Upper lobe of left lung (tissue), 6 donors: ENCODE measurements at regions not wholly inside any gene's neighbourhood (a gene's known extent, or its start where the extent isn't known, plus 50 kb on each side); places are given as distances from the start of the nearest gene placed in this dataset.

Experiments
- ATAC-seq, 2 donors: fragments of 200-7000 bp; cut with Tn5 transposase; one replicate each; pipeline ENCODE4 v1.9.1; 2022; ENCODE audit warnings: mild to moderate bottlenecking in 2 of 2, moderate library complexity in 2 of 2; ENCODE audit not compliant: low FRiP score in 2 of 2
- DNase-seq, 2 donors: peaks; one replicate each; pipeline ENCODE4 v3.0.0-alpha.2; 2019 to 2020
- H3K27ac ChIP-seq, 4 donors: fragments of 200-600 bp; sonication (generic); one replicate each; pipeline ENCODE4 v1.5.1; 2016 to 2019
- H3K27me3 ChIP-seq, 4 donors: fragments of 200-600 bp; sonication (generic); one replicate each; pipeline ENCODE4 v1.5.1; 2017 to 2019
- H3K36me3 ChIP-seq, 4 donors: fragments of 200-600 bp; sonication (generic); one replicate each; pipeline ENCODE4 v1.5.1; 2016 to 2019
- H3K4me1 ChIP-seq, 4 donors: fragments of 200-600 bp; sonication (generic); one replicate each; pipeline ENCODE4 v1.5.1; 2018 to 2019
- H3K4me3 ChIP-seq, 4 donors: fragments of 200-600 bp; sonication (generic); one replicate each; pipeline ENCODE4 v1.5.1; 2017 to 2019; ENCODE audit warnings: mild to moderate bottlenecking in 2 of 4, moderate library complexity in 1 of 4
- H3K9me3 ChIP-seq, 4 donors: fragments of 200-600 bp; sonication (generic); one replicate each; pipeline ENCODE4 v1.5.1; 2018 to 2019
- CTCF ChIP-seq, 6 experiments: fragments of 450-650 bp in 4 of 6; fragments of 200-600 bp in 2 of 6; sonication (generic) in 2 of 6; IDR thresholded peaks; one replicate each; pipeline ENCODE4 v1.5.1; 2016 to 2019; ENCODE audit warnings: antibody characterized with exemption in 6 of 6
- EP300 ChIP-seq, 4 donors: sonication (generic); formaldehyde crosslinking; IDR thresholded peaks; one replicate each; pipeline ENCODE4 v1.5.1; 2017; ENCODE audit warnings: antibody characterized with exemption in 4 of 4, control low read depth in 2 of 4
- POLR2A ChIP-seq, 4 donors: fragments of 450-650 bp; IDR thresholded peaks; one replicate each; pipeline ENCODE4 v1.5.1; 2016 to 2017; ENCODE audit warnings: antibody characterized with exemption in 4 of 4, mild to moderate bottlenecking in 2 of 4
- POLR2AphosphoS5 ChIP-seq, 2 donors: sonication (generic); formaldehyde crosslinking; IDR thresholded peaks; one replicate each; pipeline ENCODE4 v1.5.1; 2017; ENCODE audit warnings: antibody characterized with exemption in 2 of 2
- WGBS, 2 donors: methylation state at CpG; one replicate each; pipeline ENCODE4 v1.1.5; 2017 to 2018; 5-methylcytosine and 5-hydroxymethylcytosine counted together
- donor health status: DM: no; HTN: no; CAD: no; lungs with moderate emphysema.
- donor health status: DM: no; HTN: yes; CAD: no; lungs with severe emphysema.

GRCh38 chr16:87219287-87219909 is 97.8 kb downstream of the C16orf95 start:
- no peaks in the 10 kb centered on the region for H3K4me1 ChIP-seq
- H3K27ac ChIP-seq: no peak overlapping the region
- ATAC-seq (peak in 1 of 2 donors; percentile 24), DNase-seq (no peak)
- H3K4me3 ChIP-seq: no peak overlapping the region
- no peak for TF ChIP-seq EP300 (IDR thresholded peaks at IDR 0.05)
- no peak for TF ChIP-seq POLR2AphosphoS5 (IDR thresholded peaks at IDR 0.05)
- no peak for TF ChIP-seq CTCF (IDR thresholded peaks at IDR 0.05)
- TF ChIP-seq POLR2A (IDR thresholded peaks at IDR 0.05): no peak
- H3K9me3 ChIP-seq: no peaks in the 10 kb centered on the region
- H3K27me3 ChIP-seq: no peaks in the 10 kb centered on the region
- H3K36me3 ChIP-seq: no peaks in the 10 kb centered on the region
- WGBS, 2 donors: 89 to 92% methylated on average over 12 to 15 of the region's 15 CpGs

- Histone ChIP-seq H3K9me3 (no peaks in the 10 kb centered on the region), H3K27me3 (no peaks in the 10 kb centered on the region), H3K4me1 (no peaks in the 10 kb centered on the region), H3K36me3 (no peaks in the 10 kb centered on the region), H3K4me3 (no peak overlapping the region), H3K27ac (no peak overlapping the region)
- WGBS, 2 donors: 74 to 93% methylated on average over 3 of the region's 3 CpGs
- TF ChIP-seq POLR2AphosphoS5 (IDR thresholded peaks at IDR 0.05): no peak
- no peak for TF ChIP-seq CTCF (IDR thresholded peaks at IDR 0.05)
- TF ChIP-seq EP300 (IDR thresholded peaks at IDR 0.05): no peak
- TF ChIP-seq POLR2A (IDR thresholded peaks at IDR 0.05): no peak
- DNase-seq (no peak), ATAC-seq (no peak)
Measured at GRCh38 chr16:87221633-87222032, 95.6 kb downstream of the C16orf95 start.

- no peaks in the 10 kb centered on the region for H3K9me3 ChIP-seq
- DNase-seq: no peak
- no peak overlapping the region for H3K27ac ChIP-seq
- ATAC-seq: no peak
- TF ChIP-seq EP300 (IDR thresholded peaks at IDR 0.05): no peak
- no peak for TF ChIP-seq CTCF (IDR thresholded peaks at IDR 0.05)
- TF ChIP-seq POLR2A (IDR thresholded peaks at IDR 0.05): no peak
- TF ChIP-seq POLR2AphosphoS5 (IDR thresholded peaks at IDR 0.05): no peak
- no peaks in the 10 kb centered on the region for H3K27me3 ChIP-seq
- H3K36me3 ChIP-seq: no peaks in the 10 kb centered on the region
- WGBS, 2 donors: 91 to 100% methylated on average over 1 of the region's 1 CpG
- peaks cover 0 to 4% (median 0%) of the 10 kb centered on the region in 4 donors for H3K4me1 ChIP-seq
- no peak overlapping the region for H3K4me3 ChIP-seq
Measured at GRCh38 chr16:87222335-87222734, 94.9 kb downstream of the C16orf95 start.

- no peak overlapping the region for H3K4me3 ChIP-seq
- ATAC-seq (no peak), DNase-seq (no peak)
- TF ChIP-seq POLR2A (IDR thresholded peaks at IDR 0.05) (no peak), CTCF (IDR thresholded peaks at IDR 0.05) (no peak), POLR2AphosphoS5 (IDR thresholded peaks at IDR 0.05) (no peak), EP300 (IDR thresholded peaks at IDR 0.05) (no peak)
- H3K27ac ChIP-seq: no peak overlapping the region
- WGBS, 2 donors: 85 to 88% methylated on average over 3 of the region's 3 CpGs
- H3K9me3 ChIP-seq: no peaks in the 10 kb centered on the region
- no peaks in the 10 kb centered on the region for H3K36me3 ChIP-seq
- H3K4me1 ChIP-seq: peaks cover 0 to 6% (median 0%) of the 10 kb centered on the region in 4 donors
- H3K27me3 ChIP-seq: no peaks in the 10 kb centered on the region
Measured at GRCh38 chr16:87223656-87224248, 93.4 kb downstream of the C16orf95 start.

- peak overlapping the region in 2 of 4 donors; percentile 18 to 74 for H3K27ac ChIP-seq
- H3K27me3 ChIP-seq: no peaks in the 10 kb centered on the region
- ATAC-seq (no peak), DNase-seq (no peak)
- no peak for TF ChIP-seq CTCF (IDR thresholded peaks at IDR 0.05)
- no peak for TF ChIP-seq POLR2A (IDR thresholded peaks at IDR 0.05)
- no peak for TF ChIP-seq EP300 (IDR thresholded peaks at IDR 0.05)
- no peak for TF ChIP-seq POLR2AphosphoS5 (IDR thresholded peaks at IDR 0.05)
- no peaks in the 10 kb centered on the region for H3K9me3 ChIP-seq
- no peaks in the 10 kb centered on the region for H3K36me3 ChIP-seq
- H3K4me3 ChIP-seq: no peak overlapping the region
- peaks cover 0 to 6% (median 0%) of the 10 kb centered on the region in 4 donors for H3K4me1 ChIP-seq
Measured at GRCh38 chr16:87226926-87227295, 90.3 kb downstream of the C16orf95 start.
